ENCODE measurements at regions not wholly inside any gene's neighbourhood (a gene's known extent, or its start where the extent isn't known, plus 50 kb on each side); places are given as distances from the start of the nearest gene placed in this dataset.

DNA sequence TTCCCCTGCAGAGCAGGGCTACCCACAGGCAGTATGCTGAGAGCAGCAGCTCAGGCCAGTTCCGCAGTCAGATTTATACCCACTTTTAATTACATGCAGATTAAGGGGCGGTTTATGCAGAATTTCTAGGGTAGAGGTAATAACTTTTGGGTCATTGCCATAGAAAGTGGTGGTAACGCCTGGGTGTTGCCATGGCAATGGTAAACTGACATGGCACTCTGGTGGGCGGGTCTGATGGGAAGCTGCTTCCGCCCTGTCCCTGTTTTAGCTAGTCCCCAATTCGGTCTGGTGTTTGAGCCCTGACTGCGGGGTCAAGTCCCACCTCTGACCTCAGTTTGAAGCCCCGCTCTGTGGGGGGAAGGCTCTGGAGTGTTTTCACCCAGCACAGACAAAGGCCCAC is 141.1 kb upstream of the VSTM2B start:
- Histone ChIP-seq H3F3A (ENCODE audit: insufficient read depth) (no peaks in the 10 kb centered on the region), H3K9ac (no peak overlapping the region), H3K4me3 (no peak overlapping the region), H4K20me1 (ENCODE audit: insufficient read depth) (no peaks in the 10 kb centered on the region), H3K9me3 (ENCODE audit: low read depth) (no peaks in the 10 kb centered on the region), H3K79me2 (ENCODE audit: insufficient read depth) (no peaks in the 10 kb centered on the region), H3K27ac (no peak overlapping the region), H3K36me3 (ENCODE audit: low read depth) (no peaks in the 10 kb centered on the region), H3K4me2 (ENCODE audit: unreplicated experiment) (no peak overlapping the region), H3K4me1 (ENCODE audit: insufficient read depth) (no peaks in the 10 kb centered on the region), H2AFZ (no peak overlapping the region), H3K27me3 (replicated peaks; ENCODE audit: insufficient read depth) (no peaks in the 10 kb centered on the region), H3K9me2 (ENCODE audit: insufficient read depth) (no peaks in the 10 kb centered on the region)
- WGBS, 2 experiments (ENCODE audit: low coverage in 1 of 2, low lambda C conversion rate in 2 of 2, missing lambda C conversion rate in 2 of 2), result 33 to 37% methylated on average over 8 of the region's 8 CpGs
- DNase-seq, result no peak
- in situ Hi-C loops (cut with MboI), result no loop called here
- TF ChIP-seq EZH2phosphoT487 (IDR thresholded peaks at IDR 0.05; ENCODE audit: insufficient read depth, low read depth) (no peak), EZH2 (IDR thresholded peaks at IDR 0.05; ENCODE audit: insufficient read depth, poor library complexity, severe bottlenecking) (no peak)

DNA sequence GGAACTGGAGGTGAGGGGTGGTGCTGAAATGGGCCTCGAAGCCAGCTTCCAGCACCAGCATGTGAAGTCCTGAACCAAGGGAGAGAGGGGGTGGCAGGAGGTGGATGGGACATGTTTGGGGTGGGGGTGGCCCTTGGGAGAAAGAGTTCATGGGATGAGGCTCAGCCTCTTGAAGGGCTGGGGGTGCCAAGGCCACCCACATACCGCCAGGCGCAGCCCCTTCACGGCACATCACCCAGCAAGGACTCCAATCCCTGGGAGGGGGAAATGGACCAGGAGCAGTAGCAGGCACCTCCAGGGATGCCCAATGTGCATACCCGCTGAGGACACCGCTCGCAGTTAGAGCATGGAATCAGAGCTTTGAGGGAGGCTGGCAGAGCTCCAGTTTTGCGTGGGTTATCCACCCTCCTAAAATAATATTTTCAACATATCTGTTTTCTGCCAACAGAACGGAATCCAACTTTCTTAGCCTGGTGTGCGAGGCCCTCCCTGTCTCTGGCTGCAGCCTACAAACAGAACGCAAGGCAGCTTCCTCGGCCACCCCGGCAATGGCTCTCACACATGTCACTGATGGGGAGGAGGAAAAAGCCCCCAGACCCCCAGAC is 140.5 kb upstream of the VSTM2B start:
- in situ Hi-C loops (cut with MboI), result no loop called here
- H2AFZ ChIP-seq, result no peak overlapping the region
- no peak for DNase-seq
- H3F3A ChIP-seq (ENCODE audit: insufficient read depth), result no peaks in the 10 kb centered on the region
- TF ChIP-seq EZH2phosphoT487 (IDR thresholded peaks at IDR 0.05; ENCODE audit: insufficient read depth, low read depth) (no peak), EZH2 (IDR thresholded peaks at IDR 0.05; ENCODE audit: insufficient read depth, poor library complexity, severe bottlenecking) (no peak)
- WGBS, 2 experiments (ENCODE audit: low coverage in 1 of 2, low lambda C conversion rate in 2 of 2, missing lambda C conversion rate in 2 of 2), result 10 to 11% methylated on average over 13 of the region's 13 CpGs
- H3K9ac ChIP-seq, result no peak overlapping the region
- no peaks in the 10 kb centered on the region for H3K36me3 ChIP-seq (ENCODE audit: low read depth)
- no peak overlapping the region for H3K27ac ChIP-seq
- no peaks in the 10 kb centered on the region for H3K9me3 ChIP-seq (ENCODE audit: low read depth)
- no peaks in the 10 kb centered on the region for H3K27me3 ChIP-seq (replicated peaks; ENCODE audit: insufficient read depth)
- H4K20me1 ChIP-seq (ENCODE audit: insufficient read depth), result no peaks in the 10 kb centered on the region
- H3K79me2 ChIP-seq (ENCODE audit: insufficient read depth), result no peaks in the 10 kb centered on the region
- H3K9me2 ChIP-seq (ENCODE audit: insufficient read depth), result no peaks in the 10 kb centered on the region
- no peaks in the 10 kb centered on the region for H3K4me1 ChIP-seq (ENCODE audit: insufficient read depth)
- H3K4me3 ChIP-seq, result no peak overlapping the region
- H3K4me2 ChIP-seq (ENCODE audit: unreplicated experiment), result no peak overlapping the region

DNA sequence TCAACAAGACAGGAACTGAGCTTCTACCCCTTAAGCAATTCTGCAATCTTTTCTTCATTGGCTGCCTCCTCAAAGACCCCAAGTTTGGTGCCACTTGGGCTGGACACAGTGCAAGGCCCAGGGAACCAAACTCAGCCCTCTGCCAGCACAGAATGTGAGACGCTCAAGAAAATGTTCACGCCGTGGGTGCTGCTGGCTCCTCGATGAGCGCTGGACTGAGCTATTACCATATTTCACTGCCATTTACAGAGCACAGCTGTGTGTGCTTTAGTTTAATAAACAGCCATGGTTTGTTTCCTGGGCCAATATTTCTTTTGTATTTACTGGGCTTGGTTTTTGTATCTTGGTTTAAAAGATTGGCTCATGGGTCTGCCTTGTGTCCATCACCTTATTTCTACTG is 138.8 kb upstream of the VSTM2B start:
- Histone ChIP-seq H3F3A (ENCODE audit: insufficient read depth) (no peaks in the 10 kb centered on the region), H3K9me2 (ENCODE audit: insufficient read depth) (no peaks in the 10 kb centered on the region), H3K9ac (no peak overlapping the region), H3K79me2 (ENCODE audit: insufficient read depth) (no peaks in the 10 kb centered on the region), H3K4me1 (ENCODE audit: insufficient read depth) (no peaks in the 10 kb centered on the region), H3K9me3 (ENCODE audit: low read depth) (no peaks in the 10 kb centered on the region), H4K20me1 (ENCODE audit: insufficient read depth) (no peaks in the 10 kb centered on the region), H3K4me3 (no peak overlapping the region), H3K36me3 (ENCODE audit: low read depth) (no peaks in the 10 kb centered on the region), H3K27me3 (replicated peaks; ENCODE audit: insufficient read depth) (no peaks in the 10 kb centered on the region), H2AFZ (no peak overlapping the region), H3K4me2 (ENCODE audit: unreplicated experiment) (no peak overlapping the region), H3K27ac (no peak overlapping the region)
- 66 to 83% methylated on average over 5 of the region's 5 CpGs for WGBS, 2 experiments (ENCODE audit: low coverage in 1 of 2, low lambda C conversion rate in 2 of 2, missing lambda C conversion rate in 2 of 2)
- DNase-seq, result no peak
- in situ Hi-C loops (cut with MboI), result no loop called here
- TF ChIP-seq EZH2 (IDR thresholded peaks at IDR 0.05; ENCODE audit: insufficient read depth, poor library complexity, severe bottlenecking) (no peak), EZH2phosphoT487 (IDR thresholded peaks at IDR 0.05; ENCODE audit: insufficient read depth, low read depth) (no peak)

DNA sequence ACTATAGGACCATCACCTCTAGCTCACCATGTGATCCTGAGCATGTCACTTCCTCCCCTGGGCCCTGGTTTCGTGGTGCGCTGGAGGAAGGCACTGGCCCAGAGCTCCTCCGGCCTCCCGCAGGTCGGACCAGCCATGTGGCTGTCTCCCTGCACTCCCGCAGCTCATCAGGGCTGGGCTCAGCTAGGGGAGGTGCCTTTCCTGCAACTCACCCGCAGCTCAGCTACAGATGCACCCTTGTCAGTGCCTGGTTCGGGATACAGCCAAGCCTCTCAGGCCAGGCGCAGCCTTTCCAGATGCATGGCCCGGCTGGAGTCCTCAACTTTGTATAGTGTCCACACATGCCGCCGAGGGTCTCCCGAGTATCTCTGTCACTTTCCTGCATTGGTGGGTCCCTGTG is 138.2 kb upstream of the VSTM2B start:
- DNase-seq, result no peak
- Histone ChIP-seq H3K9me2 (ENCODE audit: insufficient read depth) (no peaks in the 10 kb centered on the region), H3K27ac (no peak overlapping the region), H4K20me1 (ENCODE audit: insufficient read depth) (no peaks in the 10 kb centered on the region), H3K4me1 (ENCODE audit: insufficient read depth) (no peaks in the 10 kb centered on the region), H3K27me3 (replicated peaks; ENCODE audit: insufficient read depth) (no peaks in the 10 kb centered on the region), H3F3A (ENCODE audit: insufficient read depth) (no peaks in the 10 kb centered on the region), H3K4me2 (ENCODE audit: unreplicated experiment) (no peak overlapping the region), H3K79me2 (ENCODE audit: insufficient read depth) (no peaks in the 10 kb centered on the region), H3K4me3 (no peak overlapping the region), H3K36me3 (ENCODE audit: low read depth) (no peaks in the 10 kb centered on the region), H3K9ac (no peak overlapping the region), H2AFZ (no peak overlapping the region), H3K9me3 (ENCODE audit: low read depth) (no peaks in the 10 kb centered on the region)
- TF ChIP-seq EZH2 (IDR thresholded peaks at IDR 0.05; ENCODE audit: insufficient read depth, poor library complexity, severe bottlenecking), result no peak
- TF ChIP-seq EZH2phosphoT487 (IDR thresholded peaks at IDR 0.05; ENCODE audit: insufficient read depth, low read depth), result no peak
- in situ Hi-C loops (cut with MboI), result no loop called here
- 52 to 57% methylated on average over 13 of the region's 13 CpGs for WGBS, 2 experiments (ENCODE audit: low coverage in 1 of 2, low lambda C conversion rate in 2 of 2, missing lambda C conversion rate in 2 of 2)

DNA sequence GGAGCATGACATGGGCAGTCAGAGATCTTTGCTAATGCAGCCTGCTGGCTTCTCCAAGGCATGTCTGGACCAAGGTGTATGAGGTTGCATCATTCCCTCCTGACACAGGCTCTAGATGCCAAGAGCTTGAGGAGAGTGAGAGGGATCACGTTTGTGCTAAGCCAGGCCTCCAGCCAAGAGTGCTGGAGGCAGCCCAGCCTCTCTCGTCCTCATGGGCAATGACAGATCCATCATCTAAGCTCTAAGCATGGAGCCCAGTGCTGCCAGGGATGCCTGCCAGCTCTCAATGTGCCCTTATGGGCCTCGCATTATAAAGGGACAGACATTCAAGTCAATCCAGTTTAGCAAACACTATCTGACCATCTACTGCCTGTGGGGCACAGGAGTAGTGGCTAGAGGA is 136.3 kb upstream of the VSTM2B start:
- Histone ChIP-seq H3K36me3 (ENCODE audit: low read depth) (no peaks in the 10 kb centered on the region), H3K9me2 (ENCODE audit: insufficient read depth) (no peaks in the 10 kb centered on the region), H3K27me3 (replicated peaks; ENCODE audit: insufficient read depth) (no peaks in the 10 kb centered on the region), H3K9me3 (ENCODE audit: low read depth) (no peaks in the 10 kb centered on the region), H2AFZ (no peak overlapping the region), H4K20me1 (ENCODE audit: insufficient read depth) (no peaks in the 10 kb centered on the region), H3K4me3 (no peak overlapping the region), H3K9ac (no peak overlapping the region), H3K27ac (no peak overlapping the region), H3K4me1 (ENCODE audit: insufficient read depth) (no peaks in the 10 kb centered on the region), H3K79me2 (ENCODE audit: insufficient read depth) (no peaks in the 10 kb centered on the region), H3F3A (ENCODE audit: insufficient read depth) (no peaks in the 10 kb centered on the region), H3K4me2 (ENCODE audit: unreplicated experiment) (no peak overlapping the region)
- 0 to 2% methylated on average over 3 of the region's 3 CpGs for WGBS, 2 experiments (ENCODE audit: low coverage in 1 of 2, low lambda C conversion rate in 2 of 2, missing lambda C conversion rate in 2 of 2)
- DNase-seq, result no peak
- TF ChIP-seq EZH2phosphoT487 (IDR thresholded peaks at IDR 0.05; ENCODE audit: insufficient read depth, low read depth) (no peak), EZH2 (IDR thresholded peaks at IDR 0.05; ENCODE audit: insufficient read depth, poor library complexity, severe bottlenecking) (no peak)
- in situ Hi-C loops (cut with MboI), result no loop called here
